ENCODE measurements at regions not wholly inside any gene's neighbourhood (a gene's known extent, or its start where the extent isn't known, plus 50 kb on each side); places are given as distances from the start of the nearest gene placed in this dataset.
"Not testable (repeated sequence)": the region's sequence is repeated elsewhere in the genome, so short reads cannot be mapped to it uniquely, and the experiment has no call there.

- in situ Hi-C loops (cut with MboI; ENCODE audit: low sequenced_read_pairs): no loop called here
Observed at GRCh38 chr2:48178611-48179010, 135.9 kb upstream of the FOXN2 start.

GRCh38 chr2:48180557-48180956, 133.9 kb upstream of the FOXN2 start:
- in situ Hi-C loops (cut with MboI; ENCODE audit: low sequenced_read_pairs): no loop called here

- in situ Hi-C loops (cut with MboI; ENCODE audit: low sequenced_read_pairs): no loop called here
Observed at GRCh38 chr2:48183276-48183675, 131.2 kb upstream of the FOXN2 start.

- in situ Hi-C loops (cut with MboI; ENCODE audit: low sequenced_read_pairs): no loop called here
Observed at GRCh38 chr2:48183991-48184390, 130.5 kb upstream of the FOXN2 start.

GRCh38 chr2:48187503-48187902, 127.0 kb upstream of the FOXN2 start:
- in situ Hi-C loops (cut with MboI; ENCODE audit: low sequenced_read_pairs): no loop called here

GRCh38 chr2:48189552-48190228, 124.8 kb upstream of the FOXN2 start:
- in situ Hi-C loops (cut with MboI; ENCODE audit: low sequenced_read_pairs): no loop called here

- in situ Hi-C loops (cut with MboI; ENCODE audit: low sequenced_read_pairs): no loop called here
Observed at GRCh38 chr2:48190230-48190629, 124.3 kb upstream of the FOXN2 start.

- in situ Hi-C loops (cut with MboI; ENCODE audit: low sequenced_read_pairs): no loop called here
Observed at GRCh38 chr2:48194641-48195040, 119.8 kb upstream of the FOXN2 start.

GRCh38 chr2:48195169-48195568, 119.3 kb upstream of the FOXN2 start:
- in situ Hi-C loops (cut with MboI; ENCODE audit: low sequenced_read_pairs): no loop called here

GRCh38 chr2:48197618-48198017, 116.9 kb upstream of the FOXN2 start:
- in situ Hi-C loops (cut with MboI; ENCODE audit: low sequenced_read_pairs): no loop called here

GRCh38 chr2:48198371-48198770, 116.1 kb upstream of the FOXN2 start:
- in situ Hi-C loops (cut with MboI; ENCODE audit: low sequenced_read_pairs): no loop called here

- in situ Hi-C loops (cut with MboI; ENCODE audit: low sequenced_read_pairs): no loop called here
Observed at GRCh38 chr2:48199070-48199469, 115.4 kb upstream of the FOXN2 start.

GRCh38 chr2:48200620-48201293, 113.7 kb upstream of the FOXN2 start:
- in situ Hi-C loops (cut with MboI; ENCODE audit: low sequenced_read_pairs): no loop called here

- in situ Hi-C loops (cut with MboI; ENCODE audit: low sequenced_read_pairs): not testable (repeated sequence)
Observed at GRCh38 chr2:48201435-48201834, 113.0 kb upstream of the FOXN2 start.

- in situ Hi-C loops (cut with MboI; ENCODE audit: low sequenced_read_pairs): no loop called here
Observed at GRCh38 chr2:48202863-48203642, 111.4 kb upstream of the FOXN2 start.

- in situ Hi-C loops (cut with MboI; ENCODE audit: low sequenced_read_pairs): no loop called here
Observed at GRCh38 chr2:48203668-48204067, 110.8 kb upstream of the FOXN2 start.

GRCh38 chr2:48204750-48205136, 109.7 kb upstream of the FOXN2 start:
- in situ Hi-C loops (cut with MboI; ENCODE audit: low sequenced_read_pairs): no loop called here

GRCh38 chr2:48205137-48205798, 109.2 kb upstream of the FOXN2 start:
- in situ Hi-C loops (cut with MboI; ENCODE audit: low sequenced_read_pairs): no loop called here

- in situ Hi-C loops (cut with MboI; ENCODE audit: low sequenced_read_pairs): not testable (repeated sequence)
Observed at GRCh38 chr2:48206056-48206656, 108.3 kb upstream of the FOXN2 start.

GRCh38 chr2:48207201-48207641, 107.3 kb upstream of the FOXN2 start:
- in situ Hi-C loops (cut with MboI; ENCODE audit: low sequenced_read_pairs): no loop called here

GRCh38 chr2:48207851-48208250, 106.6 kb upstream of the FOXN2 start:
- in situ Hi-C loops (cut with MboI; ENCODE audit: low sequenced_read_pairs): no loop called here
